Nephron (organoid): ENCODE measurements at regions not wholly inside any gene's neighbourhood (a gene's known extent, or its start where the extent isn't known, plus 50 kb on each side); places are given as distances from the start of the nearest gene placed in this dataset.
A peak's percentile ranks its signal among the peaks of the same experiment; 100 is the strongest.

Source experiments
- H3K27ac Mint-ChIP-seq, 3 experiments: 2 replicates each; pipeline ENCODE4 v1.8.0; 2020; ENCODE audit warnings: mixed read lengths in 3 of 3, mild to moderate bottlenecking in 2 of 3, moderate library complexity in 1 of 3
- H3K27me3 Mint-ChIP-seq: 2 replicates; pipeline ENCODE4 v1.8.0; 2021; ENCODE audit warnings: low read depth, mild to moderate bottlenecking, moderate library complexity, mixed read lengths
- H3K36me3 Mint-ChIP-seq: 2 replicates; pipeline ENCODE4 v1.8.0; 2020; ENCODE audit warnings: low read depth, mixed read lengths
- H3K4me1 Mint-ChIP-seq: 2 replicates; pipeline ENCODE4 v1.8.0; 2020; ENCODE audit warnings: mixed read lengths
- H3K4me3 Mint-ChIP-seq, 3 experiments: 2 replicates each; pipeline ENCODE4 v1.8.0; 2020; ENCODE audit warnings: mild to moderate bottlenecking in 3 of 3, mixed read lengths in 3 of 3, moderate library complexity in 2 of 3
- H3K9me3 Mint-ChIP-seq: 2 replicates; pipeline ENCODE4 v1.8.0; 2020; ENCODE audit warnings: mixed read lengths
- TF ChIP-seq, protein P1 (sequence below), 3 experiments: fragments of 200-600 bp; sonication (generic); IDR thresholded peaks; one replicate each; pipeline ENCODE4 v1.5.0; 2021; ENCODE audit warnings: antibody characterized with exemption in 3 of 3; ENCODE audit not compliant: unreplicated experiment in 3 of 3

DNA sequence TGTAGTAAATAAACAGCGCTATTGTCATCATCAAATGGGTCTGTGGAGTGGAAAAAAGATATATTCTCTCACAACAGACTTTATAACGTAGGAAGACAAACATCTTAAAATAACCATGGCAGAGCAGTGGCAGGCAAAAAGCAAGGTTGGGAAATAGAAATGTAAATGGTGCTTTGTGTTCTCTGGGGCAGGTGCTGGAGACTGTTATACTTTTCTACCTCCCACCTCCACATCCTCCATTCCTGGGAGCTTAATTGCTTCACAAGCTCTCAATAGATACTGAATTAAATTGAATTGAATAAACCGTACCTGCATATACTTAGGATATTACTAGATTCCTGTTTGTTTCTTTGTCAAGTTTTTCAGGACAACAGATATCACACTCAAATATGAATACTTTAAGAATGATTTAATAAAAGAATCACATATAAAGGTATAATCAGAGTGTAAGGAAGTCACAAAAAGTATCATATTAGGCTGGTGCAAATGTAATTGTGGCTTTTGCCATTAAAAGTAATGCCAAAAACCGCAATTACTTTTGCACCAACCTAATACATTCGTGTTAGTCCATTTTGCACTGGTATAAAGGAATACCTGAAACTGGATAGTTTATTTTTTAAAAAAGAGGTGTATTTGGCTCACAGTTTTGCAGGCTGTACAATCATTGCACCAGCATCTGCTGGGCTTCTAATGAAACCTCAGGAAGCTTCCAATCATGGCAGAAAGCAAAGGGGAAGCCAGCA, 367.3 kb downstream of the GRIA2 start:
- Mint-ChIP-seq H3K36me3 (no peaks in the 10 kb centered on the region), H3K4me1 (peaks cover 5% of the 10 kb centered on the region), H3K4me3 (no peak overlapping the region), H3K27me3 (no peaks in the 10 kb centered on the region), H3K9me3 (no peaks in the 10 kb centered on the region), H3K27ac (no peak overlapping the region)
- TF ChIP-seq, protein P1, sequence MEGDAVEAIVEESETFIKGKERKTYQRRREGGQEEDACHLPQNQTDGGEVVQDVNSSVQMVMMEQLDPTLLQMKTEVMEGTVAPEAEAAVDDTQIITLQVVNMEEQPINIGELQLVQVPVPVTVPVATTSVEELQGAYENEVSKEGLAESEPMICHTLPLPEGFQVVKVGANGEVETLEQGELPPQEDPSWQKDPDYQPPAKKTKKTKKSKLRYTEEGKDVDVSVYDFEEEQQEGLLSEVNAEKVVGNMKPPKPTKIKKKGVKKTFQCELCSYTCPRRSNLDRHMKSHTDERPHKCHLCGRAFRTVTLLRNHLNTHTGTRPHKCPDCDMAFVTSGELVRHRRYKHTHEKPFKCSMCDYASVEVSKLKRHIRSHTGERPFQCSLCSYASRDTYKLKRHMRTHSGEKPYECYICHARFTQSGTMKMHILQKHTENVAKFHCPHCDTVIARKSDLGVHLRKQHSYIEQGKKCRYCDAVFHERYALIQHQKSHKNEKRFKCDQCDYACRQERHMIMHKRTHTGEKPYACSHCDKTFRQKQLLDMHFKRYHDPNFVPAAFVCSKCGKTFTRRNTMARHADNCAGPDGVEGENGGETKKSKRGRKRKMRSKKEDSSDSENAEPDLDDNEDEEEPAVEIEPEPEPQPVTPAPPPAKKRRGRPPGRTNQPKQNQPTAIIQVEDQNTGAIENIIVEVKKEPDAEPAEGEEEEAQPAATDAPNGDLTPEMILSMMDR (IDR thresholded peaks at IDR 0.05; ENCODE audit: unreplicated experiment in 3 of 3), result no peak

DNA sequence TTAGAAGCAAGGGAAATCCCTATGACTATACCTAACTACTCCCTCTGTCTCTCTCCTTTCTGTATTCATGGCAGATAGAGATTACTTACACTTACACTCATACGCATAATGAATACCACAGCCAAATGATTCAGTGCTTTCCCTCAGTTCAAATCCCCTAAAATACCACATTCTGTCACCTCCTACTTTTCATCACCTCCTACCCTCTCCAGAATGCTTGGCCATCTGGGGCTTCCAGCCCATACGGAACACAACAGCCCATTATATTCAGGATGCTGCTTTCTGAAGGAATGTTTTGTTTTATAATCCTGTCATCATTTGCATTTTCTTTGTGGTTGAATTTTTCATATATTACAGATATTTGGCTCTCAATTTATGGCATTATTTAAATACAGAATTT, 361.6 kb downstream of the GRIA2 start:
- no peaks in the 10 kb centered on the region for H3K36me3 Mint-ChIP-seq
- no peaks in the 10 kb centered on the region for H3K4me1 Mint-ChIP-seq
- H3K27me3 Mint-ChIP-seq, result no peaks in the 10 kb centered on the region
- no peak overlapping the region for H3K27ac Mint-ChIP-seq
- TF ChIP-seq, protein P1 (IDR thresholded peaks at IDR 0.05; ENCODE audit: unreplicated experiment in 3 of 3), result no peak
- peaks cover 5% of the 10 kb centered on the region for H3K9me3 Mint-ChIP-seq
- H3K4me3 Mint-ChIP-seq, result no peak overlapping the region

DNA sequence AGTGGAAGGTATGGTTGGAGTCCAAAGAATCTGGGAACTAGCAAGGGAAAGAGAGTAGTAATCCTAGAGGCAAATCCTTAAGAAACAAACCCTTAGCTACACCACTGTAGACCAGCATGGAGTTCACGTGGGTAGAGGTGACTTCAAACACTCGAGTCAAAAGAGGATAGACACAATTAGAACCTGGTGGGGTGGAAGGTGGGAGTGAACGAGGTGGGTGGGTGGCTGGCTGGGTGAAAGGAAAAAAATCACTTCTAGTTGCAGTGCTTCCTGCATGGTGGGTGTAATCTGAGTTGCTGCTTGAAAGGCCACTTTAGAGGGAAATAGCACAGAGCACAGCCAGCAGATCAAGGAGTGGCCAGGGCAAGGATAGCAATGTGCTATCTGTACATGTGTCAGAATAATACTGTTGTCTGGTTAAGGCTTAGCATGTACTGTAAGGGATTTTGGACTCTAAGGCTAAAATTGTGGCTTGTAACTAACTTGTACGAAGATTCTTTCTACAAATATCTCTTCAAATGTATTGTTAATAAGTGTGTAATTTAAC, 356.2 kb downstream of the GRIA2 start:
- Mint-ChIP-seq H3K9me3 (peaks cover 2% of the 10 kb centered on the region), H3K4me3 (no peak overlapping the region), H3K36me3 (no peaks in the 10 kb centered on the region), H3K27ac (peak overlapping the region in 1 of 3 experiments; percentile 16), H3K4me1 (peaks cover 7% of the 10 kb centered on the region), H3K27me3 (no peaks in the 10 kb centered on the region)
- TF ChIP-seq, protein P1 (IDR thresholded peaks at IDR 0.05; ENCODE audit: unreplicated experiment in 3 of 3), result no peak

DNA sequence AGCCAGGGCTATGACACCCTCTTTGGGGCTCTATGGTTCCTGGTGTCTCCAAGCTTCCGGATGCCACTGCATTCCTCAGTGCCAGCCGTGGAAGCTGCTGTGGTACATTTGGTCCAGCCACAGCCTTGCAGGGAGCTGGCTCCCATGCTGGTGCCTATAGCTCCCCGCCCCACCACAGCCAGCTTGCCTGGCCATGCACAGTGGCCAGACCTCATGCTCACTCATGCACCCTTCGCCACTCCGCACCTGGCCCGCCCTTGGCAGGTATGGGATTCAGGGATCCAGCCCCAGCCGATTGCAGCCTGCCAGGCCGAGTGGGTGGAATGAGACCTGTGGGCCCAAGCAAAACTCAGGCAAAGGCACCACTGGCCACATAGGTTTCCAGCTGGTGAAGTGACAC, 354.8 kb downstream of the GRIA2 start:
- Mint-ChIP-seq H3K9me3 (peaks cover 1% of the 10 kb centered on the region), H3K36me3 (no peaks in the 10 kb centered on the region), H3K27me3 (no peaks in the 10 kb centered on the region), H3K4me3 (no peak overlapping the region), H3K4me1 (peaks cover 7% of the 10 kb centered on the region), H3K27ac (no peak overlapping the region)
- TF ChIP-seq, protein P1 (IDR thresholded peaks at IDR 0.05; ENCODE audit: unreplicated experiment in 3 of 3), result no peak

DNA sequence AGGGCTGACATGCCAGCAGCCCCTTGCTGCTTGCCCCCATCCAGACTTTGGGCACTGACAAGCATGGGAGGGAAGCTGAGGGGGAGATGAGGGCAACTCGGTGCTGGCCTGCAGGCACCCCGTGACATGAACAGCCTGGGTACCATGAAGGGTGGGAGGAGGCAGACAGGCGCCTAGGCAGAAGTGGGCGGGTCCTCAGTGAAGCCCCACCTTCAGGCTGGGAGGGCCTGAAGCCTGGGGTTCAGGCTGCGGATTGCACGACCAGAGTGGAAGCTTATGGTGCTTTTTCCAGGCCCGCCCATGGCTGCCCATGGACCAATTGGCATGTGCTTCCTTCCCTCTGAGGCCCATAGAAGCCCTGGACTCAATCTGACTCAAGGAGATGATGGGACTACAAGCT, 354.1 kb downstream of the GRIA2 start:
- Mint-ChIP-seq H3K4me3 (no peak overlapping the region), H3K36me3 (no peaks in the 10 kb centered on the region), H3K27ac (no peak overlapping the region), H3K27me3 (no peaks in the 10 kb centered on the region), H3K4me1 (peaks cover 7% of the 10 kb centered on the region), H3K9me3 (no peaks in the 10 kb centered on the region)
- TF ChIP-seq, protein P1 (IDR thresholded peaks at IDR 0.05; ENCODE audit: unreplicated experiment in 3 of 3), result no peak

DNA sequence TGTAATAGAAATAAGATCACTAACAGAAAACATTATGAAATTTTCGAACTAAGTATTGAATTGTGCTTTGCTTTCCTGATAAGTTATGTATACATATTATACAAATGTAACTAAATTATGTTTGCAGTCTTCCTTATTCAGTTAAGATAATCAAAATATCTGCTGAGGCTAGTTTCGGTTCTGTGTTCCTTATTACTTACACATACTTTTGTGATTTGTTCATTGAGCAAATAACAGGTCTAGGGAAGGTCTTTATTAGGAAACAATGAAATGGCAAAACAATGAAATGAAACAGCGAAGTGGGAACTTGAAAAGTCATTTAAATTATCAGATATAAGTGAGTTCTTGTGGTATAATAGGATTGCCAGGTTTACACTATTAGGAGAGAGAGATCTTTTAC, 352.4 kb downstream of the GRIA2 start:
- H3K27ac Mint-ChIP-seq, result no peak overlapping the region
- H3K4me1 Mint-ChIP-seq, result peaks cover 7% of the 10 kb centered on the region
- no peaks in the 10 kb centered on the region for H3K36me3 Mint-ChIP-seq
- TF ChIP-seq, protein P1 (IDR thresholded peaks at IDR 0.05; ENCODE audit: unreplicated experiment in 3 of 3), result no peak
- H3K27me3 Mint-ChIP-seq, result no peaks in the 10 kb centered on the region
- no peaks in the 10 kb centered on the region for H3K9me3 Mint-ChIP-seq
- no peak overlapping the region for H3K4me3 Mint-ChIP-seq
